WTC11 (cell line): ENCODE measurements at regions not wholly inside any gene's neighbourhood (a gene's known extent, or its start where the extent isn't known, plus 50 kb on each side); places are given as distances from the start of the nearest gene placed in this dataset.

Experiments
- ATAC-seq: fragments of 200-7000 bp; cut with Tn5 transposase; 2 replicates; pipeline ENCODE4 v1.10.0; 2021; ENCODE audit warnings: mild to moderate bottlenecking, moderate library complexity
- CTCF ChIA-PET: fragments of 300-600 bp; sonication (Branson Sonifier 250); formaldehyde crosslinking; loops from one replicate; lab custom pipeline; 2021; ENCODE audit warnings: antibody characterized with exemption; lab: Charles Lee
- POLR2A ChIA-PET: fragments of 350-600 bp; sonication (Branson Sonifier 250); formaldehyde crosslinking; loops from one replicate; lab custom pipeline; 2021; ENCODE audit warnings: antibody characterized with exemption; lab: Charles Lee
- DNase-seq: peaks from one replicate; pipeline ENCODE4 v3.0.0; 2021; ENCODE audit warnings: low spot score
- H3K27ac Mint-ChIP-seq: 2 replicates; pipeline ENCODE4 v1.8.0; 2021; ENCODE audit warnings: mixed read lengths
- H3K27me3 Mint-ChIP-seq: 2 replicates; pipeline ENCODE4 v1.8.0; 2021; ENCODE audit warnings: low read depth, mild to moderate bottlenecking, moderate library complexity, mixed read lengths
- H3K36me3 Mint-ChIP-seq: 2 replicates; pipeline ENCODE4 v1.8.0; 2021; ENCODE audit warnings: mixed read lengths
- H3K4me1 Mint-ChIP-seq: 2 replicates; pipeline ENCODE4 v1.8.0; 2022; ENCODE audit warnings: mixed read lengths
- H3K4me3 Mint-ChIP-seq: 2 replicates; pipeline ENCODE4 v1.8.0; 2021; ENCODE audit warnings: mild to moderate bottlenecking, moderate library complexity, mixed read lengths
- H3K9me3 Mint-ChIP-seq: 2 replicates; pipeline ENCODE4 v1.8.0; 2021; ENCODE audit warnings: mixed read lengths
- AR ChIP-seq: fragments of 250-450 bp; sonication (Bioruptor Pico); IDR thresholded peaks from 2 replicates; pipeline ENCODE4 v1.9.0; 2021; ENCODE audit warnings: mild to moderate bottlenecking
- ARID4B ChIP-seq: sonication (generic); formaldehyde crosslinking; IDR thresholded peaks from 2 replicates; pipeline ENCODE4 v1.8.0; 2023; ENCODE audit warnings: missing genetic modification reagents, mild to moderate bottlenecking, borderline replicate concordance
- ATF6 ChIP-seq: sonication (generic); formaldehyde crosslinking; IDR thresholded peaks from 2 replicates; pipeline ENCODE4 v1.8.1; 2023; ENCODE audit warnings: mild to moderate bottlenecking, missing genetic modification reagents
- CBFB ChIP-seq: sonication (generic); formaldehyde crosslinking; IDR thresholded peaks from 2 replicates; pipeline ENCODE4 v1.8.1; 2022; ENCODE audit warnings: mild to moderate bottlenecking, low read depth, missing genetic modification reagents
- E2F4 ChIP-seq: sonication (generic); formaldehyde crosslinking; IDR thresholded peaks from 2 replicates; pipeline ENCODE4 v1.8.1; 2022; ENCODE audit warnings: low read depth, mild to moderate bottlenecking, moderate library complexity, missing genetic modification reagents, borderline replicate concordance
- E2F5 ChIP-seq: sonication (generic); formaldehyde crosslinking; IDR thresholded peaks from 2 replicates; pipeline ENCODE4 v1.8.1; 2022; ENCODE audit warnings: mild to moderate bottlenecking, moderate library complexity, missing genetic modification reagents
- ELF4 ChIP-seq: sonication (generic); formaldehyde crosslinking; IDR thresholded peaks from 2 replicates; pipeline ENCODE4 v1.8.1; 2022; ENCODE audit warnings: low read depth, mild to moderate bottlenecking, moderate library complexity, missing genetic modification reagents
- ESRRA ChIP-seq: sonication (generic); formaldehyde crosslinking; IDR thresholded peaks from 2 replicates; pipeline ENCODE4 v1.8.1; 2022; ENCODE audit warnings: mild to moderate bottlenecking, missing genetic modification reagents, borderline replicate concordance
- FOXP1 ChIP-seq: sonication (generic); formaldehyde crosslinking; IDR thresholded peaks from 2 replicates; pipeline ENCODE4 v1.8.0; 2022; ENCODE audit warnings: missing genetic modification reagents, mild to moderate bottlenecking, moderate library complexity, borderline replicate concordance
- GRHL2 ChIP-seq: fragments of 250-450 bp; sonication (Bioruptor Pico); IDR thresholded peaks from 2 replicates; pipeline ENCODE4 v1.8.0; 2022; ENCODE audit warnings: mild to moderate bottlenecking, moderate library complexity; ENCODE audit not compliant: insufficient replicate concordance, severe bottlenecking
- HMGXB4 ChIP-seq: sonication (generic); formaldehyde crosslinking; IDR thresholded peaks from 2 replicates; pipeline ENCODE4 v1.8.1; 2023; ENCODE audit warnings: mild to moderate bottlenecking, moderate library complexity, missing genetic modification reagents
- IRF1 ChIP-seq: sonication (generic); formaldehyde crosslinking; IDR thresholded peaks from 2 replicates; pipeline ENCODE4 v1.8.0; 2023; ENCODE audit warnings: missing genetic modification reagents
- IRF2 ChIP-seq: sonication (generic); formaldehyde crosslinking; IDR thresholded peaks from 2 replicates; pipeline ENCODE4 v1.8.0; 2022; ENCODE audit warnings: low read depth, missing genetic modification reagents, borderline replicate concordance
- JAZF1 ChIP-seq: fragments of 250-450 bp; sonication (Bioruptor Pico); IDR thresholded peaks from 2 replicates; pipeline ENCODE4 v1.9.0; 2021; ENCODE audit warnings: moderate library complexity, mild to moderate bottlenecking, inconsistent platforms
- MAX ChIP-seq: sonication (generic); formaldehyde crosslinking; IDR thresholded peaks from 2 replicates; pipeline ENCODE4 v1.8.0; 2022; ENCODE audit warnings: mild to moderate bottlenecking, missing genetic modification reagents
- NFE2L1 ChIP-seq: sonication (generic); formaldehyde crosslinking; IDR thresholded peaks from 2 replicates; pipeline ENCODE4 v1.8.1; 2023; ENCODE audit warnings: missing genetic modification reagents
- NR1H2 ChIP-seq: sonication (generic); formaldehyde crosslinking; IDR thresholded peaks from 2 replicates; pipeline ENCODE4 v1.9.0; 2021; ENCODE audit warnings: mild to moderate bottlenecking, moderate library complexity, missing genetic modification reagents
- PRRX2 ChIP-seq: fragments of 250-450 bp; sonication (Bioruptor Pico); IDR thresholded peaks from 2 replicates; pipeline ENCODE4 v1.8.0; 2021; ENCODE audit warnings: mild to moderate bottlenecking
- USF1 ChIP-seq: sonication (generic); formaldehyde crosslinking; IDR thresholded peaks from 2 replicates; pipeline ENCODE4 v1.8.0; 2022; ENCODE audit warnings: mild to moderate bottlenecking, missing genetic modification reagents
- ZNF263 ChIP-seq: sonication (generic); formaldehyde crosslinking; IDR thresholded peaks from 2 replicates; pipeline ENCODE4 v1.8.1; 2022; ENCODE audit warnings: low read depth, mild to moderate bottlenecking, moderate library complexity, missing genetic modification reagents

- TF ChIP-seq ZNF263 (CRISPR knock-in tag) (no peak), IRF1 (CRISPR knock-in tag) (no peak), CBFB (CRISPR knock-in tag) (no peak), GRHL2 (CRISPR knock-in tag) (no peak), ATF6 (CRISPR knock-in tag) (no peak), IRF2 (no peak), ELF4 (CRISPR knock-in tag) (no peak), USF1 (CRISPR knock-in tag) (no peak), FOXP1 (CRISPR knock-in tag) (no peak), NFE2L1 (CRISPR knock-in tag) (no peak)
Measured at GRCh38 chr1:187921426-187921825, 1092.7 kb downstream of the PLA2G4A start (continued).

- ChIA-PET CTCF (no interaction called here), POLR2A (no interaction called here)
- no peaks in the 10 kb centered on the region for H3K27me3 Mint-ChIP-seq
- no peak overlapping the region for H3K4me3 Mint-ChIP-seq
- peaks cover 6% of the 10 kb centered on the region for H3K4me1 Mint-ChIP-seq
- no peak overlapping the region for H3K27ac Mint-ChIP-seq
- no peaks in the 10 kb centered on the region for H3K9me3 Mint-ChIP-seq
- H3K36me3 Mint-ChIP-seq: no peaks in the 10 kb centered on the region
- no peak for DNase-seq
- ATAC-seq: no peak
- TF ChIP-seq AR (CRISPR knock-in tag): no peak
- TF ChIP-seq PRRX2: no peak
- no peak for TF ChIP-seq MAX (CRISPR knock-in tag)
- TF ChIP-seq JAZF1: no peak
- no peak for TF ChIP-seq HMGXB4
- TF ChIP-seq E2F5 (CRISPR knock-in tag): no peak
- no peak for TF ChIP-seq E2F4 (CRISPR knock-in tag)
- no peak for TF ChIP-seq ARID4B (CRISPR knock-in tag)
- no peak for TF ChIP-seq ESRRA (CRISPR knock-in tag)
- TF ChIP-seq NR1H2: no peak
Measured at GRCh38 chr1:187922255-187922654, 1093.5 kb downstream of the PLA2G4A start.
